ENCODE measurements at regions not wholly inside any gene's neighbourhood (a gene's known extent, or its start where the extent isn't known, plus 50 kb on each side); places are given as distances from the start of the nearest gene placed in this dataset.

DNA sequence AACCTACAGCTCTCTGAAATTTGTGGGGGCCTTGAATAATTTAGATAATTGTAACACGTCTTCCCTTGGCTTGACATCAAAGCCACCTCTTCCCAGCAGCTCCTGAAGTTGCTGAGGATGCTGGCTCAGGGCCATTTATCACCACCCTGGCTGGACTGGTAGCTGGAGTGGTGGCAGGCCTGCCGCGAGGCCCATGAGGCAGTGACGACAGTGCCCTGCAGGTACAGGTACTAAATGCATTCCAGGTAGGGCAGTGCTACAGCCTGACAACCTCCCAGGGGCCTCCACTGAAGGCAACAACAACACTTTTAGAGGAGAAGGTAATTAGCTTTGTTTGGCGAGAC, 270.2 kb upstream of the KLF4 start:
- TF ChIP-seq POLR2A (IDR thresholded peaks at IDR 0.05): no peak
- TF ChIP-seq EP300 (IDR thresholded peaks at IDR 0.05): no peak
- TF ChIP-seq CTCF (IDR thresholded peaks at IDR 0.05): no peak
- TF ChIP-seq POLR2AphosphoS5 (IDR thresholded peaks at IDR 0.05): no peak
